C4-2B (cell line): ENCODE measurements at regions not wholly inside any gene's neighbourhood (a gene's known extent, or its start where the extent isn't known, plus 50 kb on each side); places are given as distances from the start of the nearest gene placed in this dataset.

Experiments used
- ZFX ChIP-seq: fragments of 450-650 bp; IDR thresholded peaks from 2 replicates; pipeline ENCODE4 v1.6.1; 2017
- TF ChIP-seq, protein P1 (sequence below): fragments of 450-650 bp; conservative IDR thresholded peaks from 2 replicates; pipeline ENCODE4 v1.5.1; 2017; ENCODE audit warnings: mild to moderate bottlenecking

- TF ChIP-seq, protein P1, sequence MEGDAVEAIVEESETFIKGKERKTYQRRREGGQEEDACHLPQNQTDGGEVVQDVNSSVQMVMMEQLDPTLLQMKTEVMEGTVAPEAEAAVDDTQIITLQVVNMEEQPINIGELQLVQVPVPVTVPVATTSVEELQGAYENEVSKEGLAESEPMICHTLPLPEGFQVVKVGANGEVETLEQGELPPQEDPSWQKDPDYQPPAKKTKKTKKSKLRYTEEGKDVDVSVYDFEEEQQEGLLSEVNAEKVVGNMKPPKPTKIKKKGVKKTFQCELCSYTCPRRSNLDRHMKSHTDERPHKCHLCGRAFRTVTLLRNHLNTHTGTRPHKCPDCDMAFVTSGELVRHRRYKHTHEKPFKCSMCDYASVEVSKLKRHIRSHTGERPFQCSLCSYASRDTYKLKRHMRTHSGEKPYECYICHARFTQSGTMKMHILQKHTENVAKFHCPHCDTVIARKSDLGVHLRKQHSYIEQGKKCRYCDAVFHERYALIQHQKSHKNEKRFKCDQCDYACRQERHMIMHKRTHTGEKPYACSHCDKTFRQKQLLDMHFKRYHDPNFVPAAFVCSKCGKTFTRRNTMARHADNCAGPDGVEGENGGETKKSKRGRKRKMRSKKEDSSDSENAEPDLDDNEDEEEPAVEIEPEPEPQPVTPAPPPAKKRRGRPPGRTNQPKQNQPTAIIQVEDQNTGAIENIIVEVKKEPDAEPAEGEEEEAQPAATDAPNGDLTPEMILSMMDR, result no peak
- TF ChIP-seq ZFX, result no peak
Measured at GRCh38 chr19:28475525-28475924, 737.4 kb downstream of the UQCRFS1 start.
